Fibroblast of the conjunctiva (primary cell): ENCODE measurements at regions not wholly inside any gene's neighbourhood (a gene's known extent, or its start where the extent isn't known, plus 50 kb on each side); places are given as distances from the start of the nearest gene placed in this dataset.

Experiments used
- DNase-seq: peaks from one replicate; pipeline ENCODE4 v3.0.0-alpha.2; 2010; ENCODE audit warnings: low read depth

- DNase-seq: no peak
These were observed 785.3 kb downstream of the ARAP2 start for GRCh38 chr4:35459045-35459444.

- DNase-seq: no peak
These were observed 782.2 kb downstream of the ARAP2 start for GRCh38 chr4:35461931-35462659.

GRCh38 chr4:35463251-35463952, 780.9 kb downstream of the ARAP2 start:
- DNase-seq: no peak

- DNase-seq: no peak
These were observed 779.3 kb downstream of the ARAP2 start for GRCh38 chr4:35464964-35465528.

GRCh38 chr4:35491093-35491492, 753.2 kb downstream of the ARAP2 start:
- no peak for DNase-seq

- no peak for DNase-seq
These were observed 750.3 kb downstream of the ARAP2 start for GRCh38 chr4:35493977-35494376.

- no peak for DNase-seq
These were observed 749.4 kb downstream of the ARAP2 start for GRCh38 chr4:35494955-35495354.

- no peak for DNase-seq
These were observed 743.5 kb downstream of the ARAP2 start for GRCh38 chr4:35500812-35501211.

- DNase-seq: no peak
These were observed 740.9 kb downstream of the ARAP2 start for GRCh38 chr4:35503435-35503834.

- no peak for DNase-seq
These were observed 738.2 kb downstream of the ARAP2 start for GRCh38 chr4:35506161-35506560.

GRCh38 chr4:35511851-35512250, 732.5 kb downstream of the ARAP2 start:
- DNase-seq: no peak

GRCh38 chr4:35516102-35516501, 728.2 kb downstream of the ARAP2 start:
- no peak for DNase-seq

- DNase-seq: no peak
These were observed 724.3 kb downstream of the ARAP2 start for GRCh38 chr4:35520059-35520458.

- no peak for DNase-seq
These were observed 722.6 kb downstream of the ARAP2 start for GRCh38 chr4:35521682-35522081.

GRCh38 chr4:35525192-35525978, 718.9 kb downstream of the ARAP2 start:
- no peak for DNase-seq

- no peak for DNase-seq
These were observed 717.9 kb downstream of the ARAP2 start for GRCh38 chr4:35526456-35526855.

GRCh38 chr4:35534962-35535361, 709.4 kb downstream of the ARAP2 start:
- no peak for DNase-seq

GRCh38 chr4:35538807-35539206, 705.5 kb downstream of the ARAP2 start:
- no peak for DNase-seq

- DNase-seq: no peak
These were observed 704.8 kb downstream of the ARAP2 start for GRCh38 chr4:35539404-35540055.

- no peak for DNase-seq
These were observed 703.0 kb downstream of the ARAP2 start for GRCh38 chr4:35541146-35541887.

- DNase-seq: no peak
These were observed 702.5 kb downstream of the ARAP2 start for GRCh38 chr4:35541888-35542213.
